Panc1 (cell line): ENCODE measurements at regions not wholly inside any gene's neighbourhood (a gene's known extent, or its start where the extent isn't known, plus 50 kb on each side); places are given as distances from the start of the nearest gene placed in this dataset.
"Not testable (repeated sequence)": the region's sequence is repeated elsewhere in the genome, so short reads cannot be mapped to it uniquely, and the experiment has no call there.

Source experiments
- POLR2AphosphoS5 ChIP-seq: IDR thresholded peaks from 2 replicates; pipeline ENCODE4 v1.6.1; 2012; ENCODE audit warnings: mild to moderate bottlenecking, low read depth, low read length, moderate library complexity
- TCF7L2 ChIP-seq: IDR thresholded peaks from 2 replicates; pipeline ENCODE4 v1.6.1; 2011; ENCODE audit warnings: mild to moderate bottlenecking, low read depth, low read length, inconsistent platforms
- TF ChIP-seq, protein P1 (sequence below): fragments of 450-650 bp; IDR thresholded peaks from 2 replicates; pipeline ENCODE4 v1.5.1; 2017; ENCODE audit warnings: mild to moderate bottlenecking

DNA sequence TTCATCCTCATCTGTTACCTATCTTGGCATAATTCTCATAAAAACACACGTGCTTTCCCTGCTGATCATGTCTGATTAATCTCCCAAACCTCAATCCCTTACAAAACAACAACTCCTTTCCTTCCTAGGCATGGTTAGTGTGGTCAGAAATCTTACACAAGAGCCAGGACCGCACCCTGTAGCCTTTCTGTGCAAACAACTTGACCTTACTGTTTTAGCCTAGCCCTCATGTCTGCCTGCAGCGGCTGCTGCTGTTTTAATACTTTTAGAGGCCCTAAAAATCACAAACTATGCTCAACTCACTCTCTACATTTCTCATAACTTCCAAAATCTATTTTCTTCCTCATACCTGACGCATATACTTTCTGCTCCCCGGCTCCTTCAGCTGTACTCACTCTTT lies 103.6 kb upstream of the UST start:
- TF ChIP-seq TCF7L2, POLR2AphosphoS5: not testable (repeated sequence)
- TF ChIP-seq, protein P1, sequence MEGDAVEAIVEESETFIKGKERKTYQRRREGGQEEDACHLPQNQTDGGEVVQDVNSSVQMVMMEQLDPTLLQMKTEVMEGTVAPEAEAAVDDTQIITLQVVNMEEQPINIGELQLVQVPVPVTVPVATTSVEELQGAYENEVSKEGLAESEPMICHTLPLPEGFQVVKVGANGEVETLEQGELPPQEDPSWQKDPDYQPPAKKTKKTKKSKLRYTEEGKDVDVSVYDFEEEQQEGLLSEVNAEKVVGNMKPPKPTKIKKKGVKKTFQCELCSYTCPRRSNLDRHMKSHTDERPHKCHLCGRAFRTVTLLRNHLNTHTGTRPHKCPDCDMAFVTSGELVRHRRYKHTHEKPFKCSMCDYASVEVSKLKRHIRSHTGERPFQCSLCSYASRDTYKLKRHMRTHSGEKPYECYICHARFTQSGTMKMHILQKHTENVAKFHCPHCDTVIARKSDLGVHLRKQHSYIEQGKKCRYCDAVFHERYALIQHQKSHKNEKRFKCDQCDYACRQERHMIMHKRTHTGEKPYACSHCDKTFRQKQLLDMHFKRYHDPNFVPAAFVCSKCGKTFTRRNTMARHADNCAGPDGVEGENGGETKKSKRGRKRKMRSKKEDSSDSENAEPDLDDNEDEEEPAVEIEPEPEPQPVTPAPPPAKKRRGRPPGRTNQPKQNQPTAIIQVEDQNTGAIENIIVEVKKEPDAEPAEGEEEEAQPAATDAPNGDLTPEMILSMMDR, result not testable (repeated sequence)
